ENCODE measurements at regions not wholly inside any gene's neighbourhood (a gene's known extent, or its start where the extent isn't known, plus 50 kb on each side); places are given as distances from the start of the nearest gene placed in this dataset.

- TF ChIP-seq EZH2 (IDR thresholded peaks at IDR 0.05; ENCODE audit: insufficient read depth, poor library complexity, severe bottlenecking) = no peak
- no peak for TF ChIP-seq EZH2phosphoT487 (IDR thresholded peaks at IDR 0.05; ENCODE audit: insufficient read depth, low read depth)
Observed at GRCh38 chr21:15526798-15527197, 203.0 kb upstream of the USP25 start.
